ENCODE measurements at regions not wholly inside any gene's neighbourhood (a gene's known extent, or its start where the extent isn't known, plus 50 kb on each side); places are given as distances from the start of the nearest gene placed in this dataset.

DNA sequence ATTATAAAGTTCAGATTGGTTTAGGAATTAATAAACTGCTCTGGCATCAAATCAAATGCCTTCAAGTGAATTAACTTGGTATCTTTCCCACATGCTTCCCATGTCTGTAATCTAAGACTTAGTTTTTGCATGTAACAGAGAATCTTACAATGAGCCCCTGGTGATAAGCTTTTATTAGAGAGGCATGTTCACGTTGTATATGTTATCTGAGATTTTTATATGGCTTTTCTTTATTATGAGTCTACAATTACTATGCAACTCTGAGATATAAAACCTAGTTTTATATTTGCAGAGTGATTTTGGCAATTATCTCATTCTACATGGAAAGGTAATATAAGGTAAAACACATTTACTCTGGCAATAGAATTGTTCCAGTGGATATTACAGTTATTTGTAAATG is 1578.4 kb upstream of the IGFBP7 start:
- Histone ChIP-seq H3K4me1 (ENCODE audit: insufficient read depth, low read length, poor library complexity, severe bottlenecking) (no peaks in the 10 kb centered on the region), H3K9me3 (ENCODE audit: low read length) (no peaks in the 10 kb centered on the region), H3K4me3 (ENCODE audit: low read depth, low read length, poor library complexity, severe bottlenecking) (no peak overlapping the region), H3K36me3 (ENCODE audit: insufficient read depth, low read length) (no peaks in the 10 kb centered on the region), H2AFZ (ENCODE audit: low read length) (no peak overlapping the region), H3K4me2 (ENCODE audit: low read length) (no peak overlapping the region), H3K27ac (ENCODE audit: low read depth, low read length, poor library complexity, severe bottlenecking) (no peak overlapping the region), H3K9me2 (ENCODE audit: insufficient read depth, low read length) (no peaks in the 10 kb centered on the region), H3K79me2 (ENCODE audit: insufficient read depth, low read depth, low read length) (no peaks in the 10 kb centered on the region), H4K20me1 (ENCODE audit: insufficient read depth, low read length) (no peaks in the 10 kb centered on the region)
- POLR2A ChIA-PET = no interaction called here
- intact Hi-C loops (cut with micrococcal nuclease; ENCODE audit: unreplicated experiment) = no loop called here
- BruUV-seq (replicated peaks) = no TSS peak
- DNase-seq (ENCODE audit: low spot score) = no peak
- no peak for TF ChIP-seq EZH2phosphoT487 (IDR thresholded peaks at IDR 0.05; ENCODE audit: borderline replicate concordance, low read depth, low read length)
- TF ChIP-seq, protein P1, sequence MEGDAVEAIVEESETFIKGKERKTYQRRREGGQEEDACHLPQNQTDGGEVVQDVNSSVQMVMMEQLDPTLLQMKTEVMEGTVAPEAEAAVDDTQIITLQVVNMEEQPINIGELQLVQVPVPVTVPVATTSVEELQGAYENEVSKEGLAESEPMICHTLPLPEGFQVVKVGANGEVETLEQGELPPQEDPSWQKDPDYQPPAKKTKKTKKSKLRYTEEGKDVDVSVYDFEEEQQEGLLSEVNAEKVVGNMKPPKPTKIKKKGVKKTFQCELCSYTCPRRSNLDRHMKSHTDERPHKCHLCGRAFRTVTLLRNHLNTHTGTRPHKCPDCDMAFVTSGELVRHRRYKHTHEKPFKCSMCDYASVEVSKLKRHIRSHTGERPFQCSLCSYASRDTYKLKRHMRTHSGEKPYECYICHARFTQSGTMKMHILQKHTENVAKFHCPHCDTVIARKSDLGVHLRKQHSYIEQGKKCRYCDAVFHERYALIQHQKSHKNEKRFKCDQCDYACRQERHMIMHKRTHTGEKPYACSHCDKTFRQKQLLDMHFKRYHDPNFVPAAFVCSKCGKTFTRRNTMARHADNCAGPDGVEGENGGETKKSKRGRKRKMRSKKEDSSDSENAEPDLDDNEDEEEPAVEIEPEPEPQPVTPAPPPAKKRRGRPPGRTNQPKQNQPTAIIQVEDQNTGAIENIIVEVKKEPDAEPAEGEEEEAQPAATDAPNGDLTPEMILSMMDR (conservative IDR thresholded peaks at IDR 0.05; ENCODE audit: low read length) = no peak
- CTCF ChIA-PET (ENCODE audit: unreplicated experiment) = no interaction called here

DNA sequence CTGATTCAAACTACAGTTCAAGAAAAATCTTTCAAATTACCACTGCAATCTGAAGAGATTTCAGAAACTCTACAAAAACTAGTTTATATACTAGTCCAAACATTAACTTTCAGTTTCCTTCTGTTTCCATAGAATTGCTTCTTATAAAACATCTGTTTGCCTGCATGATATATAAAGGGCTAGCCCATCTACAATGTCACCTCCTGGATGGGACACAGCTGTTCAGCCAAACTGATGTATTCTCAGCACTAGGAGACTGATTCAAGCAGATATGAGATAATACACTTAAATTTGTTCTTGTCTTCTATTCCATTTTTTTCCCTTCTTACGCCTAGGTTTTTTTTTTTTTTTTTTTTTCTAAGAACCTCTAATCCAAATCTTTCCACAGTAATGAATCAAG is 1569.7 kb upstream of the IGFBP7 start:
- POLR2A ChIA-PET = no interaction called here
- intact Hi-C loops (cut with micrococcal nuclease; ENCODE audit: unreplicated experiment) = no loop called here
- H3K27ac ChIP-seq (ENCODE audit: low read depth, low read length, poor library complexity, severe bottlenecking) = no peak overlapping the region
- no peak overlapping the region for H2AFZ ChIP-seq (ENCODE audit: low read length)
- H4K20me1 ChIP-seq (ENCODE audit: insufficient read depth, low read length) = no peaks in the 10 kb centered on the region
- no peaks in the 10 kb centered on the region for H3K4me1 ChIP-seq (ENCODE audit: insufficient read depth, low read length, poor library complexity, severe bottlenecking)
- no peak overlapping the region for H3K4me2 ChIP-seq (ENCODE audit: low read length)
- no peaks in the 10 kb centered on the region for H3K36me3 ChIP-seq (ENCODE audit: insufficient read depth, low read length)
- H3K9me3 ChIP-seq (ENCODE audit: low read length) = no peaks in the 10 kb centered on the region
- H3K79me2 ChIP-seq (ENCODE audit: insufficient read depth, low read depth, low read length) = no peaks in the 10 kb centered on the region
- BruUV-seq (replicated peaks) = no TSS peak
- H3K4me3 ChIP-seq (ENCODE audit: low read depth, low read length, poor library complexity, severe bottlenecking) = no peak overlapping the region
- CTCF ChIA-PET (ENCODE audit: unreplicated experiment) = no interaction called here
- TF ChIP-seq EZH2phosphoT487 (IDR thresholded peaks at IDR 0.05; ENCODE audit: borderline replicate concordance, low read depth, low read length) = no peak
- TF ChIP-seq, protein P1 (conservative IDR thresholded peaks at IDR 0.05; ENCODE audit: low read length) = no peak
- no peaks in the 10 kb centered on the region for H3K9me2 ChIP-seq (ENCODE audit: insufficient read depth, low read length)
- no peak for DNase-seq (ENCODE audit: low spot score)

DNA sequence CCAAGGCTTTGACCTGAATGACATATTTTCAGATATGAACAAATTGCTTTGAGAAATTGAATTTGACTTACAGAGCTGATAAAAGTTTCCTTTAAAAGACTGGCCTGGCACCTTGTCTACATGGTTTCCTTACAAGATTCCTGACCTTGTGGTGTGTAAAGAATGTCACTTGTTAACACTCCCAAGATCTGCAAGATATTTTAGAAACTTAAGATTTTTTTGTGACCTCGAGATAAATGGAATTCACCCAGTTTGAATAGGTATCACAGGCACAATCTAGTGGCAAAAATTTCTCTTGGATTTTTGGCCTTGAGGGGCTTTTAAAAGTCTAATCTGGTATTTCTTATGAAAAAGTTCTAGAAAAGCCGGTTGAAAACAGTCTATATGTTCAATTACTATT is 1568.9 kb upstream of the IGFBP7 start:
- TF ChIP-seq EZH2phosphoT487 (IDR thresholded peaks at IDR 0.05; ENCODE audit: borderline replicate concordance, low read depth, low read length) = no peak
- TF ChIP-seq, protein P1 (conservative IDR thresholded peaks at IDR 0.05; ENCODE audit: low read length) = no peak

More for the DNA sequence above, 1568.9 kb upstream of the IGFBP7 start:
- H3K4me3 ChIP-seq (ENCODE audit: low read depth, low read length, poor library complexity, severe bottlenecking) = no peak overlapping the region
- no peaks in the 10 kb centered on the region for H4K20me1 ChIP-seq (ENCODE audit: insufficient read depth, low read length)
- H2AFZ ChIP-seq (ENCODE audit: low read length) = no peak overlapping the region
- H3K36me3 ChIP-seq (ENCODE audit: insufficient read depth, low read length) = no peaks in the 10 kb centered on the region
- intact Hi-C loops (cut with micrococcal nuclease; ENCODE audit: unreplicated experiment) = no loop called here
- no peak overlapping the region for H3K27ac ChIP-seq (ENCODE audit: low read depth, low read length, poor library complexity, severe bottlenecking)
- H3K4me1 ChIP-seq (ENCODE audit: insufficient read depth, low read length, poor library complexity, severe bottlenecking) = no peaks in the 10 kb centered on the region
- H3K9me2 ChIP-seq (ENCODE audit: insufficient read depth, low read length) = no peaks in the 10 kb centered on the region
- H3K79me2 ChIP-seq (ENCODE audit: insufficient read depth, low read depth, low read length) = no peaks in the 10 kb centered on the region
- DNase-seq (ENCODE audit: low spot score) = no peak
- H3K4me2 ChIP-seq (ENCODE audit: low read length) = no peak overlapping the region
- no TSS peak for BruUV-seq (replicated peaks)
- ChIA-PET CTCF (ENCODE audit: unreplicated experiment) (no interaction called here), POLR2A (no interaction called here)
- H3K9me3 ChIP-seq (ENCODE audit: low read length) = no peaks in the 10 kb centered on the region
